Transverse colon (tissue), 4 donors: ENCODE measurements at regions not wholly inside any gene's neighbourhood (a gene's known extent, or its start where the extent isn't known, plus 50 kb on each side); places are given as distances from the start of the nearest gene placed in this dataset.

Experiments
- DNase-seq: peaks from one replicate; pipeline ENCODE4 v3.0.0-alpha.2; 2019
- H3K27ac ChIP-seq, 4 donors: fragments of 200-600 bp; sonication (generic); 2 replicates each; pipeline ENCODE4 v1.5.1; 2016 to 2018; ENCODE audit warnings: inconsistent platforms in 4 of 4
- H3K27me3 ChIP-seq: fragments of 200-600 bp; sonication (generic); 2 replicates; pipeline ENCODE4 v1.5.1; 2017; ENCODE audit warnings: inconsistent platforms
- H3K36me3 ChIP-seq, 4 donors: fragments of 200-600 bp; sonication (generic); 2 replicates each; pipeline ENCODE4 v1.5.1; 2017 to 2019; ENCODE audit warnings: inconsistent platforms in 4 of 4
- H3K4me1 ChIP-seq, 4 donors: fragments of 200-600 bp; sonication (generic); 2 replicates each; pipeline ENCODE4 v1.5.1; 2017 to 2020; ENCODE audit warnings: inconsistent platforms in 4 of 4
- H3K4me3 ChIP-seq, 4 donors: fragments of 200-600 bp; sonication (generic); 1 replicate in 1 of 4; 2 replicates in 3 of 4; pipeline versions ENCODE4 v1.5.1 to v1.6.1; 2017 to 2019; ENCODE audit warnings: inconsistent platforms in 4 of 4
- H3K9me3 ChIP-seq, 2 donors: fragments of 200-600 bp; sonication (generic); 2 replicates each; pipeline ENCODE4 v1.5.1; 2017 to 2019; ENCODE audit warnings: inconsistent platforms in 2 of 2
- EP300 ChIP-seq: sonication (generic); formaldehyde crosslinking; IDR thresholded peaks from one replicate; pipeline ENCODE4 v1.6.1; 2017; ENCODE audit warnings: antibody characterized with exemption, low read depth
- POLR2A ChIP-seq: fragments of 450-650 bp; IDR thresholded peaks from one replicate; pipeline ENCODE4 v1.6.1; 2016; ENCODE audit warnings: antibody characterized with exemption, mild to moderate bottlenecking, moderate library complexity
- POLR2AphosphoS5 ChIP-seq, 3 donors: sonication (generic); formaldehyde crosslinking; IDR thresholded peaks; one replicate each; pipeline ENCODE4 v1.6.1; 2016; ENCODE audit warnings: antibody characterized with exemption in 3 of 3
- WGBS, 2 donors: methylation state at CpG; one replicate each; pipeline ENCODE4 v1.1.5; 2018; ENCODE audit warnings: low coverage in 1 of 2; 5-methylcytosine and 5-hydroxymethylcytosine counted together
- in situ Hi-C, 4 donors: fragments of 200-750 bp; cut with MboI; loops; one replicate each; pipeline versions ENCODE4 v1.15.0 to v1.15.1; 2017; ENCODE audit warnings: low sequenced_read_pairs in 3 of 4, low pct_ligation_motif_present in 1 of 4, low pct_unique_long_range_greater_than_20kb in 1 of 4
- intact Hi-C: fragments of 100-400 bp; cut with DNase I; formaldehyde crosslinking; loops from one replicate; pipeline ENCODE4 v1.15.1; 2023; ENCODE audit warnings: low total_unique reads
- TF ChIP-seq, protein P1 (sequence below), 5 experiments: fragments of 200-600 bp in 3 of 5; fragments of 450-650 bp in 2 of 5; sonication (generic) in 3 of 5; IDR thresholded peaks; 1 replicate in 2 of 5; 2 replicates in 3 of 5; pipeline ENCODE4 v1.5.1; 2016 to 2017; ENCODE audit warnings: antibody characterized with exemption in 5 of 5, inconsistent platforms in 3 of 5, mild to moderate bottlenecking in 2 of 5, moderate library complexity in 1 of 5

DNA sequence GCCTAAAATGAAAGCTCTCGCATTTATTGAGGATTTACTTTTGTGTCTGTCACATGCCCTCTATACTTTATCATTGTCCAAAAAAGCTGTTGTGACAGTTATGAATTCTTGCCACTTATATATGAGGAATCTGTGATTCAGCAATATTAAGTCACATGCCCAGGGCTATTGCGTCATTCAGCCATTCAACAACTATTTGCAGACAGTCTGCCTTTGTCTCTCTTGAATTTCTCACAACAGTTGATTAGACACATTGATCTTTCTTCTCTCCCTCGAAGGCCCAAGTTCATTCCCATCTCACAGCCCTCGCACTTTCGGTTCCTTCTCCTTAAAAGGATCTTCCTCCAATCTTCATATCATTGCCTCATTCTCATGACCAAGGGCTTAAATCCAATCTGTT, 342.6 kb downstream of the MZT1 start:
- 79 to 84% methylated on average over 5 of the region's 5 CpGs for WGBS, 2 donors
- in situ Hi-C loops: no loop called here
- DNase-seq: no peak

DNA sequence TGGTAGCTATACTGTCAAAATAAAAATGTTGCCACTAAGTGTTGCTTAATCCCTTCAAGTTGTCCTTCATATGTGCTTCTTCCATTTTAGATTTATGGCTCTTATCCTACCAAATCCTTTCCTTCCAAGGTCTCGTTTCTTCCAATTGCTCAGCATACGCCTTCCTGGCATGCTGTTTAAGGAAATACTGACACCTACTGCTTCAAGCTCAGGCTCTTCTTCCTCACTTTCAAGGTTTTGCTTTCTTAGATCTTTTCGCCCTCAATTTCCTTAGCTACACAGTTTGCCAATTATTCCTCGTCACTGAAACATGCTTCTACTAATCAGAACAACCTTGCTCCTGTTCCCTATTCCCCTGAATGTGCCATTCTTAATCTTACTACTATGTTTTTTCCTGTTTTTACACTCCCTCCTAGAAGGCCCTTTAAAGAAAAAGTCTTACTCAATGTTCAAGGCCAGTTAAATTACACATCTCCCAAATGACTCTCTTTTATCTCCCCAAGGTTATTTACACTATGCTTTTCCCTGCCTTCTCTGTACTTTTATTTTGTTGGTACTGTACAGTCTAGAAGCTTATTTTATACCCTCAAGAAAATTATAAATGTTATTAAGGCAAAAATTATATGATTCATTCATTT, 343.1 kb downstream of the MZT1 start:
- H3K27ac ChIP-seq: no peak overlapping the region
- no peak for TF ChIP-seq EP300
- H3K9me3 ChIP-seq: no peaks in the 10 kb centered on the region
- WGBS, 2 donors: 53 to 78% methylated on average over 4 of the region's 4 CpGs
- intact Hi-C loops (no loop called here), in situ Hi-C loops (no loop called here)
- no peaks in the 10 kb centered on the region for H3K4me1 ChIP-seq
- no peaks in the 10 kb centered on the region for H3K36me3 ChIP-seq
- DNase-seq: no peak
- H3K4me3 ChIP-seq: no peak overlapping the region
- H3K27me3 ChIP-seq: no peaks in the 10 kb centered on the region

More for the DNA sequence above, 342.6 kb downstream of the MZT1 start:
- Histone ChIP-seq H3K4me3 (no peak overlapping the region), H3K9me3 (no peaks in the 10 kb centered on the region), H3K27ac (no peak overlapping the region), H3K27me3 (no peaks in the 10 kb centered on the region), H3K36me3 (no peaks in the 10 kb centered on the region), H3K4me1 (no peaks in the 10 kb centered on the region)
- intact Hi-C loops: loop anchor here (5.0 kb wide), 1 partner anchor 618 kb away; no protein-coding TSS in a partner anchor
- TF ChIP-seq POLR2AphosphoS5 (IDR thresholded peaks at IDR 0.05) (no peak), EP300 (no peak)
- TF ChIP-seq, protein P1, sequence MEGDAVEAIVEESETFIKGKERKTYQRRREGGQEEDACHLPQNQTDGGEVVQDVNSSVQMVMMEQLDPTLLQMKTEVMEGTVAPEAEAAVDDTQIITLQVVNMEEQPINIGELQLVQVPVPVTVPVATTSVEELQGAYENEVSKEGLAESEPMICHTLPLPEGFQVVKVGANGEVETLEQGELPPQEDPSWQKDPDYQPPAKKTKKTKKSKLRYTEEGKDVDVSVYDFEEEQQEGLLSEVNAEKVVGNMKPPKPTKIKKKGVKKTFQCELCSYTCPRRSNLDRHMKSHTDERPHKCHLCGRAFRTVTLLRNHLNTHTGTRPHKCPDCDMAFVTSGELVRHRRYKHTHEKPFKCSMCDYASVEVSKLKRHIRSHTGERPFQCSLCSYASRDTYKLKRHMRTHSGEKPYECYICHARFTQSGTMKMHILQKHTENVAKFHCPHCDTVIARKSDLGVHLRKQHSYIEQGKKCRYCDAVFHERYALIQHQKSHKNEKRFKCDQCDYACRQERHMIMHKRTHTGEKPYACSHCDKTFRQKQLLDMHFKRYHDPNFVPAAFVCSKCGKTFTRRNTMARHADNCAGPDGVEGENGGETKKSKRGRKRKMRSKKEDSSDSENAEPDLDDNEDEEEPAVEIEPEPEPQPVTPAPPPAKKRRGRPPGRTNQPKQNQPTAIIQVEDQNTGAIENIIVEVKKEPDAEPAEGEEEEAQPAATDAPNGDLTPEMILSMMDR (IDR thresholded peaks at IDR 0.05): no peak

DNA sequence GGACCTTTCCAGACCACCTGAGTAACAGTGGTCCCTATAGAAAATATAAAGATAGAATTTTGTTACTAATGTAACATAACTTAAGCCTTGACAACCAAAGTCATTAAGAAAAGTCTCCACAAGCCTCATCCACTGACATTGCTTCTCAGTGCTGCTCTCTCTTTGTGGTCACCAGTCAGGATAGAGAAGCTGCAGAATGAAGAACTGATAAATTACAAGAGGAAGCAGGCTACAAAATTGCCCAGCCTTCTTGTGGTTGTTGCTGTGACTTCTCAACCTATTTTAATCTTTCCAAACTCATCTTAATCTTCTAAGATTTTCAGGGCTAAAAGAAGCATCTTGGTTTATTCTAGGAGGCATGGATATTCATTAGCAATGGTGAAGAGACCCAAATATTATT, 343.8 kb downstream of the MZT1 start:
- intact Hi-C loops (no loop called here), in situ Hi-C loops (no loop called here)
- TF ChIP-seq, protein P1 (IDR thresholded peaks at IDR 0.05): no peak
- TF ChIP-seq POLR2A (no peak), POLR2AphosphoS5 (IDR thresholded peaks at IDR 0.05) (no peak)
- DNase-seq: no peak
- Histone ChIP-seq H3K4me1 (no peaks in the 10 kb centered on the region), H3K9me3 (no peaks in the 10 kb centered on the region), H3K27me3 (no peaks in the 10 kb centered on the region), H3K4me3 (no peak overlapping the region), H3K27ac (no peak overlapping the region), H3K36me3 (no peaks in the 10 kb centered on the region)

DNA sequence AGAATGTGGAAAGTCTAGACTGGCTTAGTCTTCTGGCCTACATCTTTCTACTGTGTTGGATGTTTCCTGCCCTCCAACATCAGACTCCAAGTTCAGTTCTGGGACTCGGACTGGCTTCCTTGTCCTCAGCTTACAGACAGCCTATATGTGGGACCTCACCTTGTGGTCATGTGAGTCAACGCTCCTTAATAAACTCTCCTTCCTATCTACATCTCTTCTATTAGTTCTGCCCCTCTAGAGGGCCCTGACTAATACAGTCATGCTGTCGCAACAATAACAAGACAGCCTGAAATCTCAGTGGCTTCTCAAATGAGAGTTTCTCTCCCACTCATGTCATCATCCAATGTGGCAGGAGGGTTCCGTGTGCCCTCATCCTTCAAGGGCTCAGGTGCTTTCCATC, 347.8 kb downstream of the MZT1 start:
- H3K36me3 ChIP-seq: no peaks in the 10 kb centered on the region
- no peak for TF ChIP-seq EP300
- TF ChIP-seq, protein P1 (IDR thresholded peaks at IDR 0.05): no peak
- no peak for TF ChIP-seq POLR2A
- TF ChIP-seq POLR2AphosphoS5 (IDR thresholded peaks at IDR 0.05): no peak
- no peaks in the 10 kb centered on the region for H3K9me3 ChIP-seq
- no peak for DNase-seq
- in situ Hi-C loops (no loop called here), intact Hi-C loops (no loop called here)
- no peaks in the 10 kb centered on the region for H3K4me1 ChIP-seq
- 93 to 100% methylated on average over 2 to 4 of the region's 4 CpGs for WGBS, 2 donors
- no peak overlapping the region for H3K27ac ChIP-seq
- H3K4me3 ChIP-seq: no peak overlapping the region
- no peaks in the 10 kb centered on the region for H3K27me3 ChIP-seq

DNA sequence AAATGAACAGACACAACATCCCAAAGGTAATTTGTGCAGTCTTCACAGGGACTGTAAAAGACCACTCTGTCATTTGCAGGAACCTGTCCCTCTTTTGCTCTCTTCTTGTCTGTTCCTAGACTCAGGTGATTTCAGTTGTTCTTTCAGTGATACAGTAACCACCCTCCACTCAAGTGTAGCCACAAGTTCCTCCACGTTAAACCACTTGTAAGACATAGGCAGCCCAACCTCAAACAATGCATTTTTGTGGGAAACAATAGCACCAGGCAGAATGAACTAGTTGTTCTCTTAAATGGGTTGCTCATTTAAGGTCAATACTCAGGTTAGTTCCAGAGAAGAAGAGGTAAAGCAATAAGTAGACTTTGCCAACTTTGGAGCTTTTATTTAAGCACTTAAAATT, 359.4 kb downstream of the MZT1 start:
- no peak for DNase-seq
- intact Hi-C loops: no loop called here

More for the DNA sequence above, 359.4 kb downstream of the MZT1 start:
- WGBS, 2 donors: 46 to 50% methylated on average over 1 of the region's 1 CpG
- no peak overlapping the region for H3K27ac ChIP-seq
- TF ChIP-seq EP300: no peak
- TF ChIP-seq, protein P1 (IDR thresholded peaks at IDR 0.05): no peak
- TF ChIP-seq POLR2A: no peak
- TF ChIP-seq POLR2AphosphoS5 (IDR thresholded peaks at IDR 0.05): no peak
- H3K4me3 ChIP-seq: no peak overlapping the region
- H3K9me3 ChIP-seq: no peaks in the 10 kb centered on the region
- no peaks in the 10 kb centered on the region for H3K4me1 ChIP-seq
- no peaks in the 10 kb centered on the region for H3K27me3 ChIP-seq
- in situ Hi-C loops: no loop called here
- no peaks in the 10 kb centered on the region for H3K36me3 ChIP-seq
